SH-SY5Y (cell line): ENCODE measurements at regions not wholly inside any gene's neighbourhood (a gene's known extent, or its start where the extent isn't known, plus 50 kb on each side); places are given as distances from the start of the nearest gene placed in this dataset.

ENCODE experiments used
- GATA2 ChIP-seq: IDR thresholded peaks from 2 replicates; pipeline ENCODE4 v1.6.1; 2011; ENCODE audit warnings: mild to moderate bottlenecking, low read depth, low read length
- GATA3 ChIP-seq: IDR thresholded peaks from 2 replicates; pipeline ENCODE4 v1.6.1; 2011; ENCODE audit warnings: low read depth, mild to moderate bottlenecking, low read length, moderate library complexity

GRCh38 chr3:157858821-157859220 is 247.4 kb downstream of the SHOX2 start:
- no peak for TF ChIP-seq GATA2
- no peak for TF ChIP-seq GATA3
